Glomerular visceral epithelial cell (primary cell): ENCODE measurements at regions not wholly inside any gene's neighbourhood (a gene's known extent, or its start where the extent isn't known, plus 50 kb on each side); places are given as distances from the start of the nearest gene placed in this dataset.
"Not testable (repeated sequence)": the region's sequence is repeated elsewhere in the genome, so short reads cannot be mapped to it uniquely, and the experiment has no call there.

Source experiments
- DNase-seq: peaks from one replicate; pipeline ENCODE4 v3.0.0-alpha.2; 2016; ENCODE audit errors: extremely low spot score

- no peak for DNase-seq
These were observed 570.8 kb downstream of the LTN1 start for GRCh38 chr21:28421716-28422524.

DNA sequence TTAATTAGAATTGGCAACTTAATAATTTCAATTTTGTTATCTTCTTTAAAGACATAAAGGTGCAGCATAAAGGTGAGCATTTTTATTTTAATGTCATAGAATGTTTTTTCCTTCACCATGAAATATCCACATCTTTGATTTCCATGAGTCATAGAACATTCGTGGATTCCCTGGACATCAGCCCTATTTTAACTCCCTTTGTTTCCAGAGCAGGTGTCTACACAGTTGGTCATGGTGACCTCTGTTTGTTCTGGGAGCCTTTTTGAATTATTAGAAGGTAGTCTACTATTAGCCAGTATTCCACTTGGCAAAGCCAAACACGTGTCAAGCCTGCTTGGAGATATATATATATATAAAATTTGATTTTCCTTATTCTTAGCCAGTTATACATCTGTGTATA, 572.9 kb downstream of the LTN1 start:
- DNase-seq: no peak

GRCh38 chr21:28418726-28419514, 573.8 kb downstream of the LTN1 start:
- DNase-seq: no peak

DNA sequence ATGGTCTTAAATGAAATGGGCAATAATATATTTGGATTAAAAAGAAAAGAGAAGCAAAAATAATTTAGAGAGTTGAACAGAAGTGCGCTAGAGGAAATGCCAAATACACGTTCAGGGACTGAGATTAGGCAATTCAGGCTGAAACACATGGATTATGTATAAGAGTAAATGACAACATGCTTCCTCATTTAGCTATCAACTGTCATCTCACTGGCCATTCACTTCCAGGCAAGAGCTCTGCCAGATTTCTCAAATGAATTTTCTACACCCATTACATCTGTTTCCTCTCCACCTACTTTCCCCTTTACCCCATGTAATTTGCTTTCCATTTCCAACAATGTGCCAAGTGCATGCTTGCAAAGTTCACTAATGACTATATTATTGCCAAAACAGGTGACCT, 582.4 kb downstream of the LTN1 start:
- no peak for DNase-seq

DNA sequence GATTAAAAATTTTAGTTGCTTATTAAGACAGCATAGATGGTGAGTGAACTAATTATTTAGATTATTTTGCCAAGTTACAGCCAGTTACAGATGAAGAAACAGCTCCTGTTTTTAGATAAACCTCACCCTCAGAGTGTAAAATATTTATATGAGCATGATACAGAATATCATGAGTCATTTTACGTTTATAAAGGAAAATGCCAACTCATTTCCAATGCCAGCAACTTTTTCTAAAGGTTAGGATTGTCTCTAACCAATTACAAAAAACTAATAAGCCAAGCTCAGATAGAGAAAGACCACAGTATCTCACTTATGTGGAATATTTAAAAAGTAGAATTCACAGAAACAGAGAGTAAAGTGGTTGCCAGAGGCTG, 590.1 kb downstream of the LTN1 start:
- DNase-seq: no peak

GRCh38 chr21:28397040-28397439, 595.6 kb downstream of the LTN1 start:
- no peak for DNase-seq

DNA sequence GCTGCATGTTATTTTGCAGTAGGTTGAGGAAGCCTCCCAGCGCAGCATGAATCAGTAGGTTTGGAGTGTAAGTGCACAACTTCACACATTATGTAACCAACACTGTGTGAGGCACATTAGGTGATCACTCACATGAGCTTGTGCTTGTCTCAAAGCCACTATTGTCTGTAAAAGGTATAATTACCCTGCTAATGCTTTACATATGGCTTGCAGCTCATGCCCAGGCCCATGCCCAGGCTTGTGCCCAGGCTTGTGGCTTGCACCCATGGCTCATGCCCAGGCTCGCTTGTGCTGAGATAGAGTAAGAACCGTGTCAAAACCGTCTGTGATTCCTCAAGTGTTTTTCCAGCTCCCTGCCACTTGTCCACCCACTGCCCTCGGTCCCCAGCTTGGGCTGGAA, 596.3 kb downstream of the LTN1 start:
- DNase-seq: no peak

GRCh38 chr21:28393279-28393678, 599.4 kb downstream of the LTN1 start:
- DNase-seq: peak; percentile 69

DNA sequence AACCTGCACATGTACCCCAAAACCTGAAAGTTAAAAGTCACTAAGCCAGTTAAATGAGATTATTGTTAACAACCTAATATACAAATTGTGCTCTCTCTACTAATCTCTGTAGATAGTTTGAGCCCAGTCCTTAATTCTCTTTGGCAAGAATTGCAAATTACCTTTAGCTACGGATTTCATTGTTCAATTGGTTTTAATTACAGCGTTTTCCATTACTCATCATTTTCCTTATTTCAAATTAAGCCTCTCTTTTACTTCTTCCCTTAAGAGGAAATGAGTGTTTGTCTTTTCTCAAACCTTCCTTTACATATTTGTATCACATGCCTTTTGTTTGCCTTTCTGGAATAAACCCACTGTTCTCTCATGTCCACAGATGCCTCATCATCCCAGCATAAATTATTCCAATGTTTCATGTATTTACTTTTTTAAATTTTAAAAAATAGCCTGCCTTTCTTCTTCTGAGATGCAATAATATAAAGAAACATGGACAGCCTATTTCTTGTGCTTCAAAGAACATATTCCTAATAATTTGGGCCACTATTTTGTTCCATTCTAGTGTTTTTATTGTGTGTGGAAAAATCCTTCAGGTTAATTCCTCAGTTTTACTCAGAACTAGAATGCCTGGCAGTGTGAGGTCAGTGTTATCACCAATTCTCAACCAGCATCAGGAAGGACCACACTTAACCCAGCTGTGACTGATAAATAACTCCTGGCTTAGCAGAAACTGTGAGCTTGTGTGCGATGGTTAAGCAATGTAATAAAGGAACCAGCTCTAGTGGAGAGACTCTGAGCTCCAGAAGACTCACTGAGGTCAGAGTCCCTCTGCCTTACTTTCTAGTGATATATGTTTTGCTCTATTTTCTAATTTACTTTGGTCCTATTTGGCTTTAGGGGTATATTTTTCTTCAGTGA, 600.5 kb downstream of the LTN1 start:
- no peak for DNase-seq

DNA sequence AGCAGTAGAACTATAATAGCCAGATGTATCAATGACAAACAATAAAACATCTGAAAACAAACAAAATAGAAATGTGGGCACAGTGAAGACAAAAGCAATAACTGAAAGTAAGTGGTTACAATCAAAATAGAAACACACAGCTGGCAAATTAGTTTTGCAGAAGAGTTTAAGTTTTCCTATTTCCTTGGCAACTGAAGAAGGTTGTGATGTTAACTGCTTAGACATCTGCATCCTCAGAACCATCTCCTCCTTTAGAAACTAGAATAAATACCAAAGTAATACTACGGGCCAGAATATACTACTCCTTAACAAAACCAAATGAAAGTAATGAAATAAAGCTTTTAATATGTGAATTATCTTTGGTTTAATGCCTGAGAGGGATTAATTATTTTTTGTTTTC, 605.5 kb downstream of the LTN1 start:
- no peak for DNase-seq

- no peak for DNase-seq
These were observed 606.8 kb downstream of the LTN1 start for GRCh38 chr21:28385845-28386244.

GRCh38 chr21:28381000-28381745, 611.5 kb downstream of the LTN1 start:
- DNase-seq: not testable (repeated sequence)

GRCh38 chr21:28380241-28380640, 612.4 kb downstream of the LTN1 start:
- DNase-seq: no peak

- DNase-seq: no peak
These were observed 614.7 kb downstream of the LTN1 start for GRCh38 chr21:28378026-28378425.

GRCh38 chr21:28375708-28376385, 616.8 kb downstream of the LTN1 start:
- no peak for DNase-seq

DNA sequence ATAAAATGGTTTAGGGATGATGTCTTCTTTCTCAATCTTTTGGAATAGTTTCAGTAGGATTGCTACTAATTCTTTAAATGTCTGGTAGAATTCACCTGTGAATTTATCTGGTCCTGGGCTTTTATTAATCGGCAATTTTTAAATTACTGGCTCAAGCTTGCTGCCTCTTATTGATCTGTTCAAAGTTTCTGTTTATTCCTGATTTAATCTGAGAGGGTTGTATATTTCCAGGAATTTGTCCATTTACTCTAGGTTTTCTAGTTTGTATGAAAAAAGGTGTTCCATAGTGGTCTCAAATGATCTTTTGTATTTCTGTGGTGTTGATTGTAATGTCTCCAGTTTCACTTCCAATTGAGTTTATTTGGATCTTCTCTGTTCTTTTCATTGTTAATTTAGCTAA, 617.8 kb downstream of the LTN1 start:
- no peak for DNase-seq

DNA sequence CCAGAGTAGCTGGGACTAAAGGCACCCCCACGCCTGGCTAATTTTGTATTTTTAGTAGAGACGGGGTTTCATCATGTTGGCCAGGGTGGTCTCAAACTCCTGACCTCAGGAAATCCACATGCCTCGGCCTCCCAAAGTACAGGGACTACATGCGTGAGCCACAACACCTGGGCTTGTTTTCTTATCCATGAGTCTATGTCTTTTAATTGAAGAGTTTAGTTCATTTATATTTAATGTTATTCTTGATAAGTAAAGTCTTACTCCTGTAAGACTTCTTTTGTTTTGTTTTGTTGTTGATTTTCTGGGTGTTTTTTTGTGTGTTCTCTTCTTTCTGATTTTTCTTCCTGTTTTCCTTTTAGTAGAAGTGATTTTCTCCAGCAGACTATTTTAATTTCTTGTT, 621.0 kb downstream of the LTN1 start:
- DNase-seq: no peak

DNA sequence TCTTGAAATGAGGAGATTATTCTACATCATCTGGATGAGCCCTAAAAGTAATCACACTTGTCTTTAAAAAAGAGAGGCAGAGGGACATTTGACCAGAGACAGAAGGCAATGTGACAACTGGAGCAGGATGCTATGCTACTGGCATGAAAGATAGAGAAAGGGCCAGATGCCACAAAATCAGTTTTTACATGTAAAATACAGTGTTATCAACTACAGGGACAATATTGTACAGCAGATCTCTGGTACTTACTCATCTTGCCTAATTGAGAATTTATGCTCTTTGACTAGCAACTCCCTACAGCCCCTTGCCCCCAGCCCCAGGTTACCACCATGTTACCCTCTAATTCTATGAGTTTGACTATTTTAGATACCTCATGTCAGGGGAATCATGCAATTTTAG, 633.4 kb downstream of the LTN1 start:
- no peak for DNase-seq

- DNase-seq: no peak
These were observed 634.0 kb downstream of the LTN1 start for GRCh38 chr21:28358702-28359101.

- no peak for DNase-seq
These were observed 634.5 kb downstream of the LTN1 start for GRCh38 chr21:28358170-28358569.

GRCh38 chr21:28357743-28358142, 634.9 kb downstream of the LTN1 start:
- DNase-seq: no peak
